NAMALWA (cell line): ENCODE measurements at regions not wholly inside any gene's neighbourhood (a gene's known extent, or its start where the extent isn't known, plus 50 kb on each side); places are given as distances from the start of the nearest gene placed in this dataset.
"Not testable (repeated sequence)": the region's sequence is repeated elsewhere in the genome, so short reads cannot be mapped to it uniquely, and the experiment has no call there.

ENCODE experiments used
- DNase-seq: peaks from one replicate; pipeline ENCODE4 v3.0.0-alpha.2; 2015; ENCODE audit warnings: low spot score

DNA sequence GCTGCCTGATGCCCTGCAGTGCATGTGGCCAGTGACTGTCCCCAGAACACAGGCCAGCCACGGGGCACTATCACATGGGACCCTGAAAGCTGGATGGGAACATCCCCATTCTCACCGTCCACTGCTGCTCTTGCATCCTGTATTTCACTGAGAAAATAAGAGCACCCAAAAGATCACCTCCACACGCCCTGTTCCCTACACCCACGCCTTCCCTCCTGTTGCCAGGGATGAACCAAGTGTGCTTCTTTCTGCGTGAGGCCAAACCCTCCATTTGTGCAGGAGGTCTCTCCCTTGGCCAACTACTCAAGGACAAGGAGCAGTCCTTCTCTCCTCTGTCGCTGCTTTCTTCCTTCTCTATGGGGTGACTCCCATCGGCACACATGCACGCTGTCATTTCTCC, 118.3 kb downstream of the LRRC37A3 start:
- not testable (repeated sequence) for DNase-seq

- not testable (repeated sequence) for DNase-seq
Measured at GRCh38 chr17:64800361-64800895, 118.8 kb downstream of the LRRC37A3 start.

DNA sequence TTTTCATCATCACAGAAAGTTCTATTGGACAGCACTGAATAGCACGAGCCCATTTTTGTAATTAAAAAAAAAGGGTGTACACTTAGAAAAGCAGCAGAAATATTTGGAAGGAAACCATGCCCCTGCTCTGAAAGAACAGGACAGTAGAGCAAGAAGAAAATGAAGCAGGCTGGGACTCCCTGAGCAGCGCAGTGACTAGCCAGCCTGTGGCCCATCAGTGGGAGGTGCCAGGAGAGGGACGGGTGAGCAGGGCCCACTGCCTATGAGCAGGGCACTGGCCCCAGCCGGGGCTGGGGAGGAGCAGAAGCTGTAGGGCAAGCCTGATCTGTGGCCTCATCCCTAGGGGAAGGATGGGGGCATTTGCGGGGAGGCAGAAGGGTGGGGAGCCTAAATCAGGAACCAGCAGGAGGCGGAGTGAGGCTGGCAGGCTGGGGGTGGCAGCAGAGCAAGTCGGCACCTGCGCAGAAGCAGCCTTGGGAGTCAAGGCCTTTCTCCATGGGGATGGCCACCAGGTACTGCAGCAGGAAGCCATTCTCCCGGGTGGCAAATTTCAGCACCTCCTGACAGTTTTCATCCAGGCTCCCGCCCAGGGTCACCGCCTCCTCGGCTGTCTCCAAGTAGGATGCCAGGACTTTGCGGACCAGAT, 119.6 kb downstream of the LRRC37A3 start:
- not testable (repeated sequence) for DNase-seq

DNA sequence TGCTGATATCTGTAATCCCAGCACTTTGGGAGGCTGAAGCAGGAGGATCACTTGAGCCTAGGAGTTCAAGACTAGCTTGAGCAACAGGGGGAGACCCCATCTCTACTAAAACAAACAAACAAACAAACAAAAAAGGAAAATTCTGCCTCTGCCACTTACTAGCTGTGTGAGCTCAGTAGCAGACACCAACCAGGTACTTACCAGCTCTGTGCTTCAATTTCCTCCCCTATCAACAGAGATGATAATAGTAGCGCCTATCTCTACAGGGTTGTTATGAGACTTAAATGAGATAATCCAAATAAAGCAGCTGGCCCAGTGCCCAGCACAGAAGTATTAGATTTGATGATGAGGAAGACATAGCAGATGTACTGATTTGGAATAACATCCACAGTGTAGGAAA, 120.3 kb downstream of the LRRC37A3 start:
- not testable (repeated sequence) for DNase-seq

GRCh38 chr17:64798489-64798790, 120.8 kb downstream of the LRRC37A3 start:
- DNase-seq: peak; percentile 39

DNA sequence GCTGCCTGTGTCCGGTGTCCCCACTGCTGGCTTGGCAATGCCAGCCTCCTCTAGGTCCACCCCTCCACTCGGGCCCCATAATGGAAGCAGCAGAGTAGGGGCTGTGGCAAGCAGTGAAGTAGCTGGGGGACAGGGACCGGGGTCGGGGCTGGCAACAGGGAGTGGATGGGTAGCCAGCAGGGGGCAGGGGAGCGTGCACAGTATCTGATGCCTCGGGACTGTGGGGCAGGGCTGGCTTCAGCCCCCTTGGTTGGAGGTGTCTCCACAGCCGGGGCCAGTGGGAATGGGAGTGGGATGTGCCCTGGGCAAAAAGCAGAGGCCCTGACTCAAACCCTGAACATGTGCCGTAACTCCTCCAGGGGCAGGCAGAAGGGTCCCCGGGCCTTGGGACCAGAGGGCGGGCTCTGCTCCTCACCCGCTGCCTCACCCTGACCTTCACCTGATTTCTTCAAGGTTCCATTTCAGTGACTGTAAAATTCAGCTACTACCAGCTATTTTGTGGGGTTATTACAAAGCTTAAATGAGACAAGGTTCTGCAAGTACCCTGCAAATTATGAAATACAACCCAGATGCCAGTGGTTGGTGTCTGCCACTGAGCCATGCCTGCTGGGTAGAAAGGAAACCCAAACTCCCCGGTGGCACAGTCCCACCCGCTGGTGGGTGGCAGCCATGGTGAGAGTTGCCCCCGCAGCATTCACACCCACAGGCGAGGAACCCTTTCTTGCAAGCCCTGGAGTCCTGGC, 121.4 kb downstream of the LRRC37A3 start:
- DNase-seq: not testable (repeated sequence)

GRCh38 chr17:64795342-64795741, 123.9 kb downstream of the LRRC37A3 start:
- DNase-seq: not testable (repeated sequence)

GRCh38 chr17:64794548-64795274, 124.6 kb downstream of the LRRC37A3 start:
- not testable (repeated sequence) for DNase-seq

GRCh38 chr17:64794113-64794512, 125.2 kb downstream of the LRRC37A3 start:
- not testable (repeated sequence) for DNase-seq

DNA sequence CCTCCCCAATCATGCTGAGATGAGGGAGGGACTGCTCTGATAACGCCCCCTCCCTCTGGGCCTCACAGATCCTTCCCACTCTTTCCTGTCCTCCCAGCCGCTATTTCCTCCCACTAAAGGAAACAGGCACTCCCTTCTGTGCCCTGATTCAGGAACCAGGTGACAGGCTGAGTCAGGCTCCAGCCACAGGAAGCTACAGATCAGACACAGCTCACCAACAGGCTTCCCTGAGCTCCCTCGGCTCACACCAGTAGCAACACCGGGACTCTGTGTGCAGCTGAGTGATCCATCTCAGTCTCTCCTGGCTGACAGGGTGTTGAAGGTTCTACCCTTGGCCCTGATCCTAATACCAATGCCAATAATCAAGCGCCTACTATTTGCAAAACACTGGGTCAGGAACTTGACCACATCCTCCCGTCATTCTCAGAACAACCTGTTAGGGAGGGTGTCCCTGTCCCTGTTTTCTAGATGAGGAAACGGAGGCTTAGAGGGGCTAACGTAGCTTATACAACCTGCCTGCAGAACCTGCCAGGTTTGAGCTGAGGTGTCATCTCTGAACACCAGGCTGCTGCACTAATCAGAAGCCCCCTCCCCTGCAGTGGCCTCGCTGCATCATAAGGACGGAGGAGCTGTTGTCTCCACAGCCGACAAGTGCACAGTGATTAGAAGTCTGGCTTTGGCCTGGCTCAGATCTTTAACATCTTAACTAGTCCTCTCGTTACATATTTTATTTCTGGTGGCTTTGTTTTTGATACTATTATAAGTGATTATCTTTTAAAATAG, 126.3 kb downstream of the LRRC37A3 start:
- not testable (repeated sequence) for DNase-seq

- DNase-seq: not testable (repeated sequence)
Measured at GRCh38 chr17:64792276-64792675, 127.0 kb downstream of the LRRC37A3 start.

GRCh38 chr17:64791691-64792090, 127.6 kb downstream of the LRRC37A3 start:
- DNase-seq: not testable (repeated sequence)

DNA sequence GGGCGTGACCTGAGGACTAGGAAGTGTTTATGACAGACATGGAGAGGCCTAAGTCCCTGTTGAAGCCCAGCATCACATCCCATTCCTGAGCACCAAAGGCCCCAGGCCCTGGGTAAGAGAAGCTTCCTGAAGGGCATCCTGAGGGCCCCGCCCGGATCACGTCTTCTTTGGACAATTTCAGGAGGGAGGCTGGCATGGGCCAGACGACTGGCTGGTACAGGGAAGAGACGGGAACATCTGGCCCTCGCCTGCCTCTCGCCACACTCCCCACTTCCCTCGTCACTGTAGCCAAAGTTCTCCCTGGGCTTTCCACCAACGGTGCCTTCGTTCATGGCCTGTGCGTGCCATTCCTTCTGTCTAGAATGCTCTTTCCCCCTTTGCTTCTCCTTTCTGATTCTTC, 128.1 kb downstream of the LRRC37A3 start:
- not testable (repeated sequence) for DNase-seq

- DNase-seq: not testable (repeated sequence)
Measured at GRCh38 chr17:64790690-64791089, 128.6 kb upstream of the SMURF2 start.

GRCh38 chr17:64790193-64790592, 128.1 kb upstream of the SMURF2 start:
- not testable (repeated sequence) for DNase-seq

DNA sequence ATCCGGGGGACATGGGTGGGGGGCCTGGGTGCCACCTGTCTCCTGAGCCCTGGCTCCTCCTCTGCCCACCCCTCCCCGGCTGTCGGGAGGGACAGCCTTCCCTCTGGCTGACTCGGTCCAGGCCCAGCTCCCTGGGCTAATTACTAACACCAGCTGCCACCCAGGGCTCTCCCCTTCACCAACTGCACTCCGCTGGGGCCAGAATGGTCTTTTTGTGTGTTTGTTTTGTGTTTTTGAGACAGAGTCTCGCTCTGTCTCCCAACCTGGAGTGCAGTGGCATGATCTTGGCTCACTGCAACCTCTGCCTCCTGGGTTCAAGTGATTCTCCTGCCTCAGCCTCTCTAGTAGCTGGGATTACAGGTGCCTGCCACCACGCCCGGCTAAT, 126.9 kb upstream of the SMURF2 start:
- not testable (repeated sequence) for DNase-seq

- no peak for DNase-seq
Measured at GRCh38 chr17:64788286-64789060, 126.4 kb upstream of the SMURF2 start.

- DNase-seq: no peak
Measured at GRCh38 chr17:64787921-64788271, 125.8 kb upstream of the SMURF2 start.

GRCh38 chr17:64787255-64787920, 125.3 kb upstream of the SMURF2 start:
- DNase-seq: no peak

DNA sequence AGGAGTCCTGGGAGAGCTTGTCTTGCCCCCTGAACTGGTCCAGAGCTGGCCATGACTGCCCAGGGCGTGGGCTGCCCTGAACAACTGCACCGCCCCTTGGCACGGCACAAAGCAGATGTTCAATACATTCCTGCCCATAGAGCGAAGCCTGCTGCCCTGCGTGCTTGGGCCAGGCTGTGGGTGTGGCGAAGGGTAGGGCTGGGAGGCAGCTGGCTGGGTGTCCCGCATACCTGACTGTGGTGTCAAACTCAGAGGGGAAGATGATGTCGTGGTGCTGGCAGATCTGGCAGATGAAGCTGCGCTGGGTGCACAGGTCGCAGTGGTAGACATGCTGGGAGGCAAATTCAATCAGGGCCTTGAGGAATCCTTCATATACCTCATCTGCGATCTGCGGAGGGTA, 124.2 kb upstream of the SMURF2 start:
- DNase-seq: no peak

DNA sequence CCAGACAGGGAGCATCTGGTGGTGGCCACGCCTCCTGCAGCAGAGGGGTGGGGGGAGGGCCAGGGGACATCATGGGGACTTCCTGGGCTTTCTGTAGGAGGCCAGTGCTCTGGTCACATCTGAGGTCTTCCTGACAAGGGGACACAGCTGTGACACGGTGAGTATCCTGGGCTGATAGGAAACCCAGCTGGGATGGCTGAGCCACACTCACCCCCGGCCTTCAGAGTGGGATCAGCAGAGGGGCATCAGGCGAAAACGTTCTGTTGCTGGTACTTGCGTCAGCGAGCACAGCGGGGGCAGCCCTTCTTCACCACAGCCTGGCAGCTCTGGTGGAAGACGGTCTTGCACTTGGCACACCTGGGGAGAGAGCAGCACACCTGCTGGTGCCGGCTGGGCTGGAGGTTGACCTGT, 122.9 kb upstream of the SMURF2 start:
- no peak for DNase-seq
